Activated CD4-positive, alpha-beta T cell treated with anti-CD3 and anti-CD28 coated beads, Interleukin-2, amount 10 ng/mL, durations not matched to agents 7 days and 5 days (primary cell): ENCODE measurements at regions not wholly inside any gene's neighbourhood (a gene's known extent, or its start where the extent isn't known, plus 50 kb on each side); places are given as distances from the start of the nearest gene placed in this dataset.

Experiments
- CTCF ChIA-PET: fragments of 350-600 bp; sonication (Branson Sonifier 250); formaldehyde crosslinking; loops from one replicate; lab custom pipeline; 2021; ENCODE audit warnings: antibody characterized with exemption; lab: Charles Lee
- POLR2A ChIA-PET: fragments of 350-600 bp; sonication (Branson Sonifier 250); formaldehyde crosslinking; loops from one replicate; lab custom pipeline; 2021; ENCODE audit warnings: antibody characterized with exemption; lab: Charles Lee
- DNase-seq: peaks from one replicate; pipeline ENCODE4 v3.0.0-alpha.2; 2020
- H3K27ac Mint-ChIP-seq: one replicate; pipeline ENCODE4 v1.8.0; 2021; ENCODE audit warnings: mild to moderate bottlenecking, moderate library complexity, mixed read lengths
- H3K27me3 Mint-ChIP-seq: one replicate; pipeline ENCODE4 v1.8.0; 2021; ENCODE audit warnings: mixed read lengths
- H3K36me3 Mint-ChIP-seq: one replicate; pipeline ENCODE4 v1.8.0; 2021; ENCODE audit warnings: low read depth, mixed read lengths
- H3K4me1 Mint-ChIP-seq: one replicate; pipeline ENCODE4 v1.8.0; 2021; ENCODE audit warnings: mixed read lengths
- H3K4me3 Mint-ChIP-seq: one replicate; pipeline ENCODE4 v1.8.0; 2021; ENCODE audit warnings: mild to moderate bottlenecking, moderate library complexity, mixed read lengths
- H3K9me3 Mint-ChIP-seq: one replicate; pipeline ENCODE4 v1.8.0; 2021; ENCODE audit warnings: mixed read lengths

GRCh38 chr5:10056228-10056760, 193.4 kb downstream of the ATPSCKMT start:
- Mint-ChIP-seq H3K27me3 (no peaks in the 10 kb centered on the region), H3K27ac (no peak overlapping the region), H3K4me1 (no peaks in the 10 kb centered on the region), H3K9me3 (peaks cover 10% of the 10 kb centered on the region), H3K36me3 (no peaks in the 10 kb centered on the region), H3K4me3 (no peak overlapping the region)
- CTCF ChIA-PET: no interaction called here
- DNase-seq: no peak
- POLR2A ChIA-PET: no interaction called here

- Mint-ChIP-seq H3K27ac (no peak overlapping the region), H3K4me3 (no peak overlapping the region), H3K9me3 (peaks cover 16% of the 10 kb centered on the region), H3K4me1 (no peaks in the 10 kb centered on the region), H3K27me3 (no peaks in the 10 kb centered on the region), H3K36me3 (no peaks in the 10 kb centered on the region)
- ChIA-PET POLR2A (no interaction called here), CTCF (no interaction called here)
- no peak for DNase-seq
Measured at GRCh38 chr5:10049858-10050455, 199.7 kb downstream of the ATPSCKMT start.

- no peak overlapping the region for H3K4me3 Mint-ChIP-seq
- no peak for DNase-seq
- H3K27me3 Mint-ChIP-seq: no peaks in the 10 kb centered on the region
- CTCF ChIA-PET: no interaction called here
- peaks cover 8% of the 10 kb centered on the region for H3K9me3 Mint-ChIP-seq
- H3K36me3 Mint-ChIP-seq: no peaks in the 10 kb centered on the region
- POLR2A ChIA-PET: no interaction called here
- no peak overlapping the region for H3K27ac Mint-ChIP-seq
- no peaks in the 10 kb centered on the region for H3K4me1 Mint-ChIP-seq
Measured at GRCh38 chr5:10046676-10047075, 203.0 kb downstream of the ATPSCKMT start.

DNA sequence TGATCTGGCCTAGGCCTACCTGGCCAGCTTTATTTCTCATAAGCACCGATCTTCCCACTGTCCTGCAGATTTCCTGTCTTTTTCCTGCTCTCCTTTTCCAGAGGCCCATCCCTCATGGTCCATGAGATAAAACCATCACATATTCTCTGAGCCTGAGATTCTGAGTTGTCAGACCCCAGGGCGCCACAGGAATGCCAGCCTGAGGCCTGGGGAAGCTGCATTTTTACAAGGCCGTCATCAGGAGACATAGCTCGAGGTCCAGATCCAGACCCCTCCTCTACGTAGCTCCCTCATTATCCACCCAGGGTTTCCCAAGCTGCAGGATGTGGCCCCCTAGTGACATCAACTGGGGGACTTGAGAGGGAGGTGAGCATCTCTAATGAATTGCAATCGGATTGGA, 204.3 kb downstream of the ATPSCKMT start:
- no peak overlapping the region for H3K4me3 Mint-ChIP-seq
- ChIA-PET CTCF (no interaction called here), POLR2A (no interaction called here)
- H3K9me3 Mint-ChIP-seq: peaks cover 2% of the 10 kb centered on the region
- no peaks in the 10 kb centered on the region for H3K4me1 Mint-ChIP-seq
- DNase-seq: no peak
- no peaks in the 10 kb centered on the region for H3K36me3 Mint-ChIP-seq
- H3K27me3 Mint-ChIP-seq: no peaks in the 10 kb centered on the region
- H3K27ac Mint-ChIP-seq: no peak overlapping the region

GRCh38 chr5:10036136-10036815, 213.4 kb downstream of the ATPSCKMT start:
- H3K4me1 Mint-ChIP-seq: no peaks in the 10 kb centered on the region
- ChIA-PET CTCF (no interaction called here), POLR2A (no interaction called here)
- DNase-seq: no peak
- no peaks in the 10 kb centered on the region for H3K9me3 Mint-ChIP-seq
- no peaks in the 10 kb centered on the region for H3K36me3 Mint-ChIP-seq
- H3K4me3 Mint-ChIP-seq: no peak overlapping the region
- H3K27ac Mint-ChIP-seq: no peak overlapping the region
- no peaks in the 10 kb centered on the region for H3K27me3 Mint-ChIP-seq

- DNase-seq: no peak
- H3K9me3 Mint-ChIP-seq: no peaks in the 10 kb centered on the region
- H3K4me3 Mint-ChIP-seq: no peak overlapping the region
- no peaks in the 10 kb centered on the region for H3K4me1 Mint-ChIP-seq
- H3K27ac Mint-ChIP-seq: peak overlapping the region; percentile 37
- H3K27me3 Mint-ChIP-seq: no peaks in the 10 kb centered on the region
- ChIA-PET POLR2A (no interaction called here), CTCF (no interaction called here)
- no peaks in the 10 kb centered on the region for H3K36me3 Mint-ChIP-seq
Measured at GRCh38 chr5:10034001-10034400, 215.7 kb downstream of the ATPSCKMT start.

GRCh38 chr5:10031817-10032216, 217.9 kb downstream of the ATPSCKMT start:
- Mint-ChIP-seq H3K9me3 (no peaks in the 10 kb centered on the region), H3K4me3 (no peak overlapping the region), H3K27me3 (peaks cover 1% of the 10 kb centered on the region), H3K36me3 (no peaks in the 10 kb centered on the region), H3K27ac (no peak overlapping the region), H3K4me1 (no peaks in the 10 kb centered on the region)
- ChIA-PET CTCF (no interaction called here), POLR2A (no interaction called here)
- no peak for DNase-seq

DNA sequence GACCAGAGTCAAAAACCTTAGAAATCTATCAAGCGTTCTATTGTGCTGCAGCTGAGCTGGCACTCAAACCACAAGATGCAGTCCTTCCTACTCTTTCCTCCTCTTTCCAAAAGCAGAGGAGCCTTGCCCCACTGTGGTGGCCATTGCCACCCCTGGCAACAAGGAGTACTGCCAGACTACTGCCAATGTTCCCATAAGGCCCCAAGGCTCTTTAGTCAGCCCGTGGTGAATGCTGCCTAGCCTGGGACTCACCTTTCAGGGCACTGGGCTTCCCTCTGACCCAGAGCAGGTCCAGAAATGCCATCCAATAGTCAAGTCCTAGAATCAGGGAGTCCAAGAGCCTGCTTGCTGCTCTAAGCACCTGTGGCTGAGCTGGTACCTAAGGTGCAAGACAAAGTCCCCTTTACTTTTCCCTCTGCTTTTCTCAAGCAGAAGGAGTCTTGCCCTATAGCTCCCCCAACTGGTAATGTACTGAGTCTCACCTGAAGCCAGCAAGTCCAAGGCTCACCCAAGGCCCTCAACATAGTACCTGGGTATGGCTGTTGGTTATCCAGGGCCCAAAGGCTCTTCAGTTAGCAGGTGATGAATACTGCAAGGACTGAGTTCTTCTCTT, 219.4 kb downstream of the ATPSCKMT start:
- CTCF ChIA-PET: no interaction called here
- POLR2A ChIA-PET: no interaction called here
- peaks cover 2% of the 10 kb centered on the region for H3K9me3 Mint-ChIP-seq
- DNase-seq: no peak
- no peak overlapping the region for H3K27ac Mint-ChIP-seq
- H3K4me3 Mint-ChIP-seq: no peak overlapping the region
- H3K36me3 Mint-ChIP-seq: no peaks in the 10 kb centered on the region
- no peaks in the 10 kb centered on the region for H3K4me1 Mint-ChIP-seq
- H3K27me3 Mint-ChIP-seq: peaks cover 1% of the 10 kb centered on the region

DNA sequence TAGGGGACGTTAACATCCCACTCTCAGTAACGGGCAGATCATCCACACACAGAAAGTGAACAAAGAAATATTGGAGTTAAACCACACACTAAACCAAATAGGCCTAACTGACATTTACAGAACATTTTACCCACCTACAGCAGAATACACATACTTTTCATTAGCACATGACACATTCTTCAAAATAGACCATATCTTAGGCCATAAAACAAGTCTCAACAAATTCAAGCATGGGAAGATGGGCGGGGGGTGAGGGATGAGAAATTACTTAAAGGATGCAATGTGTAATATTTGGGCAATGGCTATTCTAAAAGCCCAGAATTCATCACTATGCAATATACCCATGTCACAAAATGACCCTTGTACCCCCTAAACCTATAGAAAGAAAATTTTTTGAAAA, 226.2 kb downstream of the ATPSCKMT start:
- H3K27ac Mint-ChIP-seq: no peak overlapping the region
- ChIA-PET POLR2A (no interaction called here), CTCF (no interaction called here)
- peaks cover 2% of the 10 kb centered on the region for H3K9me3 Mint-ChIP-seq
- DNase-seq: no peak
- no peaks in the 10 kb centered on the region for H3K36me3 Mint-ChIP-seq
- H3K4me3 Mint-ChIP-seq: no peak overlapping the region
- H3K4me1 Mint-ChIP-seq: no peaks in the 10 kb centered on the region
- peaks cover 1% of the 10 kb centered on the region for H3K27me3 Mint-ChIP-seq

- no peak for DNase-seq
- Mint-ChIP-seq H3K4me3 (no peak overlapping the region), H3K36me3 (no peaks in the 10 kb centered on the region), H3K4me1 (no peaks in the 10 kb centered on the region), H3K27ac (no peak overlapping the region), H3K9me3 (peaks cover 2% of the 10 kb centered on the region), H3K27me3 (no peaks in the 10 kb centered on the region)
- CTCF ChIA-PET: no interaction called here
- POLR2A ChIA-PET: no interaction called here
Measured at GRCh38 chr5:10021248-10021647, 228.4 kb downstream of the ATPSCKMT start.

DNA sequence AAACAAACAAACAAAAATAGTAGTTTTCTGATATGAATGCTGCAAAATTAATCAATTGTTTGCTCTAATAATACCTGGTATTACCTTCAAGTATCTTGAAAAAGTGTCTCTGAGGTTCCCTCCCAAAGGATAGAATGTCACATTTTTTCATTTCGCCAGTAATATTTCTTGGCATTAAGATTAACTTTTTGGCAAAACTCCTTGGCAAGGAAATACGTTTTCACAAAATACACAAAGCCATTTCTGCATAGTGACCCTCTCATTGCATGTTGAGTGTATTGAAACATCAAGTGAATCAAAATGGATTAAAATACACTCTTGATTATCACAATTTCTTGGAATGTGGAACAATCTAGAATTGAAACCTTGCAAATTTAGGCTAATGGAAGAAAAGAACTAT, 230.5 kb downstream of the ATPSCKMT start:
- peaks cover 3% of the 10 kb centered on the region for H3K9me3 Mint-ChIP-seq
- no peak for DNase-seq
- no peak overlapping the region for H3K4me3 Mint-ChIP-seq
- no peaks in the 10 kb centered on the region for H3K4me1 Mint-ChIP-seq
- CTCF ChIA-PET: no interaction called here
- POLR2A ChIA-PET: no interaction called here
- no peak overlapping the region for H3K27ac Mint-ChIP-seq
- H3K27me3 Mint-ChIP-seq: no peaks in the 10 kb centered on the region
- no peaks in the 10 kb centered on the region for H3K36me3 Mint-ChIP-seq

GRCh38 chr5:10018201-10019069, 231.3 kb downstream of the ATPSCKMT start:
- CTCF ChIA-PET: no interaction called here

GRCh38 chr5:10017786-10018185, 231.9 kb downstream of the ATPSCKMT start:
- Mint-ChIP-seq H3K9me3 (peaks cover 3% of the 10 kb centered on the region), H3K27ac (no peak overlapping the region), H3K4me3 (no peak overlapping the region), H3K36me3 (no peaks in the 10 kb centered on the region), H3K27me3 (no peaks in the 10 kb centered on the region), H3K4me1 (no peaks in the 10 kb centered on the region)
- POLR2A ChIA-PET: no interaction called here
- DNase-seq: no peak
- CTCF ChIA-PET: no interaction called here

More at GRCh38 chr5:10018201-10019069, 231.3 kb downstream of the ATPSCKMT start:
- H3K36me3 Mint-ChIP-seq: no peaks in the 10 kb centered on the region
- no peak for DNase-seq
- H3K4me3 Mint-ChIP-seq: no peak overlapping the region
- POLR2A ChIA-PET: no interaction called here
- no peaks in the 10 kb centered on the region for H3K27me3 Mint-ChIP-seq
- no peaks in the 10 kb centered on the region for H3K4me1 Mint-ChIP-seq
- peaks cover 3% of the 10 kb centered on the region for H3K9me3 Mint-ChIP-seq
- no peak overlapping the region for H3K27ac Mint-ChIP-seq
